Memory B cell (primary cell): ENCODE measurements at regions not wholly inside any gene's neighbourhood (a gene's known extent, or its start where the extent isn't known, plus 50 kb on each side); places are given as distances from the start of the nearest gene placed in this dataset.
"Not testable (repeated sequence)": the region's sequence is repeated elsewhere in the genome, so short reads cannot be mapped to it uniquely, and the experiment has no call there.

ENCODE experiments used
- ATAC-seq: fragments of 150-1000 bp; cut with Tn5 transposase; 2 replicates; pipeline ENCODE4 v1.10.0; 2021; ENCODE audit warnings: low read depth, mild to moderate bottlenecking, moderate library complexity
- DNase-seq, 2 donors: peaks; one replicate each; pipeline ENCODE4 v3.0.0; 2022; ENCODE audit warnings: low spot score in 2 of 2
- H3K27ac Mint-ChIP-seq: one replicate; pipeline ENCODE4 v1.8.0; 2022; ENCODE audit warnings: mild to moderate bottlenecking, moderate library complexity, mixed read lengths
- H3K27me3 Mint-ChIP-seq: one replicate; pipeline ENCODE4 v1.8.0; 2022; ENCODE audit warnings: mixed read lengths
- H3K36me3 Mint-ChIP-seq: one replicate; pipeline ENCODE4 v1.8.0; 2022; ENCODE audit warnings: mild to moderate bottlenecking, mixed read lengths
- H3K4me1 Mint-ChIP-seq: one replicate; pipeline ENCODE4 v1.8.0; 2022; ENCODE audit warnings: mixed read lengths
- H3K4me3 Mint-ChIP-seq: one replicate; pipeline ENCODE4 v1.8.0; 2022; ENCODE audit warnings: mild to moderate bottlenecking, moderate library complexity, mixed read lengths
- H3K9me3 Mint-ChIP-seq: one replicate; pipeline ENCODE4 v1.8.0; 2022; ENCODE audit warnings: mixed read lengths

- not testable (repeated sequence) for H3K4me3 Mint-ChIP-seq, H3K9me3 Mint-ChIP-seq, H3K4me1 Mint-ChIP-seq, ATAC-seq, H3K36me3 Mint-ChIP-seq, H3K27ac Mint-ChIP-seq, DNase-seq, H3K27me3 Mint-ChIP-seq
These were observed 78.1 kb upstream of the PRL start for GRCh38 chr6:22374950-22375349.

- H3K4me3 Mint-ChIP-seq, H3K9me3 Mint-ChIP-seq, H3K4me1 Mint-ChIP-seq: not testable (repeated sequence)
These were observed 79.5 kb upstream of the PRL start for GRCh38 chr6:22376293-22376692.

GRCh38 chr6:22378536-22378935, 81.7 kb upstream of the PRL start:
- H3K4me1 Mint-ChIP-seq, H3K27ac Mint-ChIP-seq, H3K9me3 Mint-ChIP-seq, H3K4me3 Mint-ChIP-seq, H3K27me3 Mint-ChIP-seq, H3K36me3 Mint-ChIP-seq, ATAC-seq, DNase-seq: not testable (repeated sequence)

More at GRCh38 chr6:22376293-22376692, 79.5 kb upstream of the PRL start:
- not testable (repeated sequence) for H3K36me3 Mint-ChIP-seq, H3K27ac Mint-ChIP-seq, DNase-seq, ATAC-seq, H3K27me3 Mint-ChIP-seq

GRCh38 chr6:22380236-22380635, 83.4 kb upstream of the PRL start:
- no peaks in the 10 kb centered on the region for H3K4me1 Mint-ChIP-seq
- ATAC-seq (no peak), DNase-seq (no peak)
- no peaks in the 10 kb centered on the region for H3K27me3 Mint-ChIP-seq
- H3K36me3 Mint-ChIP-seq = no peaks in the 10 kb centered on the region
- H3K27ac Mint-ChIP-seq = no peak overlapping the region
- peaks cover 10% of the 10 kb centered on the region for H3K9me3 Mint-ChIP-seq
- no peak overlapping the region for H3K4me3 Mint-ChIP-seq

GRCh38 chr6:22381845-22382544, 85.2 kb upstream of the PRL start:
- Mint-ChIP-seq H3K27ac (no peak overlapping the region), H3K9me3 (peaks cover 13% of the 10 kb centered on the region), H3K36me3 (no peaks in the 10 kb centered on the region), H3K27me3 (no peaks in the 10 kb centered on the region), H3K4me1 (no peaks in the 10 kb centered on the region), H3K4me3 (no peak overlapping the region)
- DNase-seq = no peak
- no peak for ATAC-seq

- Mint-ChIP-seq H3K4me3 (no peak overlapping the region), H3K36me3 (no peaks in the 10 kb centered on the region), H3K27ac (no peak overlapping the region), H3K4me1 (no peaks in the 10 kb centered on the region), H3K27me3 (no peaks in the 10 kb centered on the region), H3K9me3 (peaks cover 11% of the 10 kb centered on the region)
- ATAC-seq (no peak), DNase-seq (no peak)
These were observed 86.2 kb upstream of the PRL start for GRCh38 chr6:22383016-22383415.

- no peak for DNase-seq
- no peak overlapping the region for H3K27ac Mint-ChIP-seq
- no peaks in the 10 kb centered on the region for H3K4me1 Mint-ChIP-seq
- no peaks in the 10 kb centered on the region for H3K27me3 Mint-ChIP-seq
- no peaks in the 10 kb centered on the region for H3K36me3 Mint-ChIP-seq
- H3K4me3 Mint-ChIP-seq = no peak overlapping the region
- ATAC-seq = no peak
- H3K9me3 Mint-ChIP-seq = peaks cover 2% of the 10 kb centered on the region
These were observed 95.9 kb upstream of the PRL start for GRCh38 chr6:22392711-22393110.

- DNase-seq (no peak), ATAC-seq (no peak)
- no peak overlapping the region for H3K4me3 Mint-ChIP-seq
- no peaks in the 10 kb centered on the region for H3K4me1 Mint-ChIP-seq
- no peaks in the 10 kb centered on the region for H3K9me3 Mint-ChIP-seq
- H3K27ac Mint-ChIP-seq = no peak overlapping the region
- no peaks in the 10 kb centered on the region for H3K27me3 Mint-ChIP-seq
- no peaks in the 10 kb centered on the region for H3K36me3 Mint-ChIP-seq
These were observed 97.9 kb upstream of the PRL start for GRCh38 chr6:22394691-22395090.

GRCh38 chr6:22399693-22400092, 102.9 kb upstream of the PRL start:
- no peaks in the 10 kb centered on the region for H3K27me3 Mint-ChIP-seq
- peaks cover 3% of the 10 kb centered on the region for H3K9me3 Mint-ChIP-seq
- no peak overlapping the region for H3K4me3 Mint-ChIP-seq
- H3K4me1 Mint-ChIP-seq = no peaks in the 10 kb centered on the region
- ATAC-seq (no peak), DNase-seq (no peak)
- no peaks in the 10 kb centered on the region for H3K36me3 Mint-ChIP-seq
- no peak overlapping the region for H3K27ac Mint-ChIP-seq

- Mint-ChIP-seq H3K27ac (no peak overlapping the region), H3K27me3 (no peaks in the 10 kb centered on the region), H3K4me1 (no peaks in the 10 kb centered on the region), H3K4me3 (no peak overlapping the region), H3K9me3 (peaks cover 3% of the 10 kb centered on the region), H3K36me3 (no peaks in the 10 kb centered on the region)
- DNase-seq = no peak
- no peak for ATAC-seq
These were observed 104.4 kb upstream of the PRL start for GRCh38 chr6:22401206-22401605.

- Mint-ChIP-seq H3K27ac (no peak overlapping the region), H3K36me3 (no peaks in the 10 kb centered on the region), H3K9me3 (peaks cover 3% of the 10 kb centered on the region), H3K4me3 (no peak overlapping the region), H3K4me1 (no peaks in the 10 kb centered on the region), H3K27me3 (no peaks in the 10 kb centered on the region)
- ATAC-seq (no peak), DNase-seq (no peak)
These were observed 105.1 kb upstream of the PRL start for GRCh38 chr6:22401932-22402331.

GRCh38 chr6:22409486-22409885, 112.7 kb upstream of the PRL start:
- Mint-ChIP-seq H3K4me1 (no peaks in the 10 kb centered on the region), H3K27me3 (no peaks in the 10 kb centered on the region), H3K9me3 (peaks cover 1% of the 10 kb centered on the region), H3K27ac (no peak overlapping the region), H3K4me3 (no peak overlapping the region), H3K36me3 (no peaks in the 10 kb centered on the region)
- ATAC-seq (no peak), DNase-seq (no peak)

- Mint-ChIP-seq H3K27ac (no peak overlapping the region), H3K4me1 (no peaks in the 10 kb centered on the region), H3K36me3 (no peaks in the 10 kb centered on the region), H3K9me3 (peaks cover 1% of the 10 kb centered on the region), H3K4me3 (no peak overlapping the region), H3K27me3 (no peaks in the 10 kb centered on the region)
- DNase-seq (no peak), ATAC-seq (no peak)
These were observed 114.7 kb upstream of the PRL start for GRCh38 chr6:22411376-22412105.

- Mint-ChIP-seq H3K36me3 (no peaks in the 10 kb centered on the region), H3K27ac (no peak overlapping the region), H3K27me3 (no peaks in the 10 kb centered on the region), H3K9me3 (peaks cover 1% of the 10 kb centered on the region), H3K4me1 (no peaks in the 10 kb centered on the region), H3K4me3 (no peak overlapping the region)
- ATAC-seq = no peak
- no peak for DNase-seq
These were observed 116.2 kb upstream of the PRL start for GRCh38 chr6:22412994-22413393.
